ENCODE measurements at regions not wholly inside any gene's neighbourhood (a gene's known extent, or its start where the extent isn't known, plus 50 kb on each side); places are given as distances from the start of the nearest gene placed in this dataset.

GRCh38 chr22:49452362-49452946 lies 375.2 kb downstream of the BRD1 start:
- no peak for DNase-seq

- no peak for DNase-seq
These were observed 376.4 kb downstream of the BRD1 start for GRCh38 chr22:49451070-49451840.

GRCh38 chr22:49450498-49450897 lies 377.2 kb downstream of the BRD1 start:
- no peak for DNase-seq

GRCh38 chr22:49449811-49450446 lies 377.7 kb downstream of the BRD1 start:
- DNase-seq, result peak in 1 of 2 experiments; percentile 33

GRCh38 chr22:49449377-49449776 lies 378.3 kb downstream of the BRD1 start:
- no peak for DNase-seq

GRCh38 chr22:49448526-49448925 lies 379.1 kb downstream of the BRD1 start:
- no peak for DNase-seq

GRCh38 chr22:49447837-49448236 lies 379.8 kb downstream of the BRD1 start:
- DNase-seq, result no peak

GRCh38 chr22:49446759-49447710 lies 380.6 kb downstream of the BRD1 start:
- DNase-seq, result no peak

GRCh38 chr22:49446145-49446758 lies 381.4 kb downstream of the BRD1 start:
- no peak for DNase-seq

- DNase-seq, result no peak
These were observed 382.9 kb downstream of the BRD1 start for GRCh38 chr22:49444781-49445180.

- DNase-seq, result no peak
These were observed 386.7 kb downstream of the BRD1 start for GRCh38 chr22:49440931-49441330.

GRCh38 chr22:49439373-49439772 lies 388.3 kb downstream of the BRD1 start:
- DNase-seq, result no peak

- no peak for DNase-seq
These were observed 389.7 kb downstream of the BRD1 start for GRCh38 chr22:49437956-49438355.

- no peak for DNase-seq
These were observed 390.3 kb downstream of the BRD1 start for GRCh38 chr22:49437356-49437755.

- DNase-seq, result no peak
These were observed 391.6 kb downstream of the BRD1 start for GRCh38 chr22:49436056-49436455.

- DNase-seq, result no peak
These were observed 392.1 kb downstream of the BRD1 start for GRCh38 chr22:49435596-49435995.

GRCh38 chr22:49433717-49434611 lies 393.7 kb downstream of the BRD1 start:
- DNase-seq, result no peak

GRCh38 chr22:49432897-49433443 lies 394.7 kb downstream of the BRD1 start:
- no peak for DNase-seq

- DNase-seq, result no peak
These were observed 395.3 kb downstream of the BRD1 start for GRCh38 chr22:49432211-49432896.

GRCh38 chr22:49431551-49431950 lies 396.1 kb downstream of the BRD1 start:
- DNase-seq, result no peak

- DNase-seq, result no peak
These were observed 398.6 kb downstream of the BRD1 start for GRCh38 chr22:49429066-49429465.

Data from NCI-H187 (cell line).